IMR-90 (cell line): ENCODE measurements at regions not wholly inside any gene's neighbourhood (a gene's known extent, or its start where the extent isn't known, plus 50 kb on each side); places are given as distances from the start of the nearest gene placed in this dataset.

ENCODE experiments used
- ATAC-seq: fragments of 200-7000 bp; cut with Tn5 transposase; 2 replicates; pipeline ENCODE4 v1.9.1; 2020; ENCODE audit warnings: low read depth, mild to moderate bottlenecking, moderate library complexity
- BruUV-seq: library from RNA; stranded (reverse); fragments of 400-500 nt; replicated peaks from 2 replicates; lab custom pipeline; 2021; lab: Mats Ljungman, UMichigan
- CTCF ChIA-PET: fragments of 300-600 bp; formaldehyde crosslinking; extraction: SDS; loops from one replicate; lab custom pipeline; 2021; ENCODE audit warnings: antibody characterized with exemption; lab: Yijun Ruan, JAX
- POLR2A ChIA-PET: fragments of 300-600 bp; sonication (Branson Sonifier 250); formaldehyde crosslinking; loops from one replicate; lab custom pipeline; 2022; ENCODE audit warnings: antibody characterized with exemption; ENCODE audit not compliant: unreplicated experiment; lab: Charles Lee
- DNase-seq: peaks from one replicate; pipeline ENCODE4 v3.0.0; 2013
- H2AFZ ChIP-seq: replicated peaks from 2 replicates; pipeline ENCODE3; 2013; ENCODE audit warnings: low read length, mild to moderate bottlenecking; ENCODE audit not compliant: poor library complexity
- H2AK5ac ChIP-seq: 2 replicates; pipeline ENCODE4 v1.6.1; 2013; ENCODE audit warnings: low read depth, low read length, inconsistent platforms
- H2AK9ac ChIP-seq: replicated peaks from 2 replicates; pipeline ENCODE3; 2013; ENCODE audit warnings: mild to moderate bottlenecking, low read depth, low read length, moderate library complexity; ENCODE audit not compliant: poor library complexity
- H2BK120ac ChIP-seq: 2 replicates; pipeline ENCODE4 v1.6.1; 2013; ENCODE audit warnings: low read depth, low read length, inconsistent platforms
- H2BK15ac ChIP-seq: 3 replicates; pipeline ENCODE4 v1.6.1; 2013; ENCODE audit warnings: low read depth, low read length, inconsistent platforms
- H2BK20ac ChIP-seq: 2 replicates; pipeline ENCODE4 v1.6.1; 2013; ENCODE audit warnings: low read depth, mild to moderate bottlenecking, inconsistent platforms, low read length, moderate library complexity
- H2BK5ac ChIP-seq: 2 replicates; pipeline ENCODE4 v1.6.1; 2013; ENCODE audit warnings: mild to moderate bottlenecking, low read depth, low read length, inconsistent platforms; ENCODE audit not compliant: poor library complexity, severe bottlenecking
- H3K14ac ChIP-seq: replicated peaks from 2 replicates; pipeline ENCODE4 v1.6.1; 2013; ENCODE audit warnings: low read depth, low read length, inconsistent platforms
- H3K18ac ChIP-seq: 2 replicates; pipeline ENCODE4 v1.6.1; 2013; ENCODE audit warnings: low read depth, low read length, control low read depth
- H3K23ac ChIP-seq: 2 replicates; pipeline ENCODE4 v1.6.1; 2013; ENCODE audit warnings: low read depth, low read length, inconsistent platforms
- H3K27ac ChIP-seq: 2 replicates; pipeline ENCODE4 v1.5.1; 2013; ENCODE audit warnings: mild to moderate bottlenecking, control low read depth, low read length; ENCODE audit not compliant: insufficient read depth
- H3K27me3 ChIP-seq: 2 replicates; pipeline ENCODE4 v1.6.1; 2013; ENCODE audit warnings: low read length; ENCODE audit not compliant: control insufficient read depth, insufficient read depth
- H3K36me3 ChIP-seq: 2 replicates; pipeline ENCODE4 v1.6.1; 2013; ENCODE audit warnings: low read length, mixed read lengths; ENCODE audit not compliant: control insufficient read depth, insufficient read depth
- H3K4ac ChIP-seq: 2 replicates; pipeline ENCODE4 v1.6.1; 2013; ENCODE audit warnings: low read depth, low read length, inconsistent platforms
- H3K4me1 ChIP-seq: 2 replicates; pipeline ENCODE4 v1.6.1; 2013; ENCODE audit warnings: low read length, mixed read lengths; ENCODE audit not compliant: control insufficient read depth, insufficient read depth
- H3K4me2 ChIP-seq: 2 replicates; pipeline ENCODE4 v1.6.1; 2013; ENCODE audit warnings: low read depth, mild to moderate bottlenecking, control low read depth, low read length, moderate library complexity
- H3K4me3 ChIP-seq: 2 replicates; pipeline ENCODE4 v1.5.1; 2013; ENCODE audit warnings: low read depth, mild to moderate bottlenecking, control low read depth, low read length, moderate library complexity; ENCODE audit not compliant: insufficient read depth
- H3K56ac ChIP-seq: 2 replicates; pipeline ENCODE4 v1.6.1; 2013; ENCODE audit warnings: low read length, inconsistent platforms; ENCODE audit not compliant: insufficient read depth; ENCODE audit errors: extremely low read depth
- H3K79me1 ChIP-seq, 2 experiments: 2 replicates each; pipeline ENCODE4 v1.6.1; 2013; ENCODE audit warnings: low read length in 2 of 2, inconsistent platforms in 1 of 2, low read depth in 1 of 2
- H3K9ac ChIP-seq: 2 replicates; pipeline ENCODE4 v1.6.1; 2013; ENCODE audit warnings: low read depth, low read length, control low read depth
- H3K9me1 ChIP-seq: 2 replicates; pipeline ENCODE4 v1.6.1; 2013; ENCODE audit warnings: low read length, inconsistent platforms; ENCODE audit not compliant: insufficient read depth
- H3K9me3 ChIP-seq: 2 replicates; pipeline ENCODE4 v1.6.1; 2013; ENCODE audit warnings: low read length; ENCODE audit not compliant: control insufficient read depth, insufficient read depth
- H4K20me1 ChIP-seq: 2 replicates; pipeline ENCODE4 v1.6.1; 2013; ENCODE audit warnings: low read length, inconsistent platforms; ENCODE audit not compliant: insufficient read depth
- H4K5ac ChIP-seq: 2 replicates; pipeline ENCODE4 v1.6.1; 2013; ENCODE audit warnings: mild to moderate bottlenecking, low read depth, low read length, control low read depth
- H4K8ac ChIP-seq, 2 experiments: 2 replicates each; pipeline ENCODE4 v1.6.1; 2013; ENCODE audit warnings: low read depth in 2 of 2, low read length in 2 of 2, control low read depth in 1 of 2, inconsistent platforms in 1 of 2
- H4K91ac ChIP-seq: 2 replicates; pipeline ENCODE4 v1.6.1; 2013; ENCODE audit warnings: low read depth, low read length, inconsistent platforms; ENCODE audit not compliant: insufficient read depth
- CEBPB ChIP-seq: IDR thresholded peaks from 2 replicates; pipeline ENCODE4 v1.6.1; 2012; ENCODE audit warnings: low read depth, low read length, improper control_type of control experiment
- FOS ChIP-seq: fragments of 150-350 bp; IDR thresholded peaks from 2 replicates; pipeline ENCODE4 v1.6.1; 2016; ENCODE audit warnings: low read depth, low read length
- NFE2L2 ChIP-seq: fragments of 150-350 bp; IDR thresholded peaks from 2 replicates; pipeline ENCODE4 v1.6.1; 2016; ENCODE audit warnings: low read depth, mild to moderate bottlenecking, low read length
- WGBS, 2 experiments: methylation state at CpG; one replicate each; pipeline versions ENCODE4 v1.1.5 to v1.1.7; 2013; ENCODE audit warnings: missing lambda C conversion rate in 2 of 2; ENCODE audit not compliant: insufficient read length in 1 of 2; ENCODE audit errors: extremely low coverage in 2 of 2; 5-methylcytosine and 5-hydroxymethylcytosine counted together
- dilution Hi-C: fragments of 300-500 bp; cut with HindIII; formaldehyde crosslinking; loops from one replicate; pipeline ENCODE4 v1.14.3; 2018; ENCODE audit warnings: low sequenced_read_pairs; ENCODE audit not compliant: unreplicated experiment
- in situ Hi-C: fragments of 300-500 bp; cut with MboI; formaldehyde crosslinking; loops from 3 replicates; pipeline ENCODE4 v1.14.3; 2019; ENCODE audit warnings: low sequenced_read_pairs, inconsistent platforms, mixed read lengths
- intact Hi-C: fragments of 100-400 bp; cut with micrococcal nuclease; formaldehyde crosslinking; loops from 2 replicates; pipeline ENCODE4 v1.10.0; 2022

DNA sequence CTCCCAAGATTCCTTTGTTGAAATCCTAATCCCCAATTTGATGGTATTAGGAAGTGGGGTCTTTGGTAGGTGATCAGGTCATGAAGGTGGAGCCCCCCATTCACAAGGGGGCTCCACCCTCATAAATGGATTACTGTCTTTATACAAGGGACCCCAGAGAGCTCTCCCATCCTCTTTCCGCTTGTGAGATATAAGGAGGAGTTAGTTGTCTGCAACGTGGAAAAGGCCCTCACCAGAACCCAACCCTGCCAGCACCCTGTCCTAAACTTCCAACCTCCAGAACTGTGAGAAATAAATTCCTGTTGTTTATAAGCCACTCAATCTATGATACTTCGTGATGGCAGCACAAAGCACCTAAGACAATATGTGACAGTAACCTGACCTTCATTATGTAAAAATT lies 684.1 kb upstream of the HS6ST1 start:
- ChIA-PET CTCF (no interaction called here), POLR2A (no interaction called here)
- H2BK15ac ChIP-seq, result no peak overlapping the region
- ATAC-seq (no peak), DNase-seq (no peak)
- TF ChIP-seq FOS (no peak), NFE2L2 (no peak), CEBPB (no peak)
- H3K9ac ChIP-seq, result no peak overlapping the region
- H4K20me1 ChIP-seq, result no peaks in the 10 kb centered on the region
- H2AFZ ChIP-seq, result no peak overlapping the region
- H3K14ac ChIP-seq, result no peak overlapping the region
- no peak overlapping the region for H2BK5ac ChIP-seq
- in situ Hi-C loops (no loop called here), dilution Hi-C loops (no loop called here), intact Hi-C loops (no loop called here)
- no peak overlapping the region for H3K4me3 ChIP-seq
- no peaks in the 10 kb centered on the region for H3K79me1 ChIP-seq
- H3K27me3 ChIP-seq, result no peaks in the 10 kb centered on the region
- no CpG with 5 or more reads among the region's 3 CpGs for whole genome bisulfite sequencing, 2 experiments
- no peaks in the 10 kb centered on the region for H3K4me1 ChIP-seq
- no TSS peak for BruUV-seq
- H3K36me3 ChIP-seq, result no peaks in the 10 kb centered on the region
- H3K23ac ChIP-seq, result no peak overlapping the region
- no peak overlapping the region for H2BK20ac ChIP-seq
- H2AK5ac ChIP-seq, result no peak overlapping the region
- no peak overlapping the region for H3K4ac ChIP-seq
- H3K9me3 ChIP-seq, result no peaks in the 10 kb centered on the region
- H3K9me1 ChIP-seq, result no peaks in the 10 kb centered on the region
- H2BK120ac ChIP-seq, result no peak overlapping the region
- no peak overlapping the region for H4K91ac ChIP-seq
- H3K56ac ChIP-seq, result no peak overlapping the region
- no peak overlapping the region for H4K8ac ChIP-seq
- H3K4me2 ChIP-seq, result no peak overlapping the region
- no peak overlapping the region for H3K18ac ChIP-seq
- no peak overlapping the region for H4K5ac ChIP-seq
- H3K27ac ChIP-seq, result no peak overlapping the region
- H2AK9ac ChIP-seq, result no peak overlapping the region
